Activated T-cell treated with anti-CD3 and anti-CD28 coated beads, Interleukin-2, amount 50 U/mL, for 72 hours (primary cell): ENCODE measurements at regions not wholly inside any gene's neighbourhood (a gene's known extent, or its start where the extent isn't known, plus 50 kb on each side); places are given as distances from the start of the nearest gene placed in this dataset.
"Not testable (repeated sequence)": the region's sequence is repeated elsewhere in the genome, so short reads cannot be mapped to it uniquely, and the experiment has no call there.

Experiments used
- ATAC-seq, 2 donors: fragments of 150-1000 bp; cut with Tn5 transposase; replicated peaks in 1 of 2; 2 replicates each; pipeline ENCODE4 v1.10.0; 2021; ENCODE audit warnings: moderate library complexity in 2 of 2, mild to moderate bottlenecking in 1 of 2
- DNase-seq, 2 donors: peaks; one replicate each; pipeline ENCODE4 v3.0.0; 2021 to 2022; ENCODE audit warnings: mixed read lengths in 1 of 2
- H3K27ac Mint-ChIP-seq: one replicate; pipeline ENCODE4 v1.8.0; 2022; ENCODE audit warnings: mild to moderate bottlenecking, moderate library complexity, mixed read lengths
- H3K27me3 Mint-ChIP-seq: one replicate; pipeline ENCODE4 v1.8.0; 2022; ENCODE audit warnings: low read depth, mixed read lengths
- H3K36me3 Mint-ChIP-seq, 2 donors: one replicate each; pipeline ENCODE4 v1.8.0; 2022; ENCODE audit warnings: mixed read lengths in 2 of 2, mild to moderate bottlenecking in 1 of 2; ENCODE audit not compliant: insufficient read depth in 2 of 2
- H3K4me1 Mint-ChIP-seq: one replicate; pipeline ENCODE4 v1.8.0; 2022; ENCODE audit warnings: low read depth, mixed read lengths
- H3K4me3 Mint-ChIP-seq, 2 donors: one replicate each; pipeline ENCODE4 v1.8.0; 2022; ENCODE audit warnings: mild to moderate bottlenecking in 2 of 2, mixed read lengths in 2 of 2, moderate library complexity in 2 of 2
- H3K9me3 Mint-ChIP-seq, 2 donors: one replicate each; pipeline ENCODE4 v1.8.0; 2022; ENCODE audit warnings: mixed read lengths in 2 of 2

DNA sequence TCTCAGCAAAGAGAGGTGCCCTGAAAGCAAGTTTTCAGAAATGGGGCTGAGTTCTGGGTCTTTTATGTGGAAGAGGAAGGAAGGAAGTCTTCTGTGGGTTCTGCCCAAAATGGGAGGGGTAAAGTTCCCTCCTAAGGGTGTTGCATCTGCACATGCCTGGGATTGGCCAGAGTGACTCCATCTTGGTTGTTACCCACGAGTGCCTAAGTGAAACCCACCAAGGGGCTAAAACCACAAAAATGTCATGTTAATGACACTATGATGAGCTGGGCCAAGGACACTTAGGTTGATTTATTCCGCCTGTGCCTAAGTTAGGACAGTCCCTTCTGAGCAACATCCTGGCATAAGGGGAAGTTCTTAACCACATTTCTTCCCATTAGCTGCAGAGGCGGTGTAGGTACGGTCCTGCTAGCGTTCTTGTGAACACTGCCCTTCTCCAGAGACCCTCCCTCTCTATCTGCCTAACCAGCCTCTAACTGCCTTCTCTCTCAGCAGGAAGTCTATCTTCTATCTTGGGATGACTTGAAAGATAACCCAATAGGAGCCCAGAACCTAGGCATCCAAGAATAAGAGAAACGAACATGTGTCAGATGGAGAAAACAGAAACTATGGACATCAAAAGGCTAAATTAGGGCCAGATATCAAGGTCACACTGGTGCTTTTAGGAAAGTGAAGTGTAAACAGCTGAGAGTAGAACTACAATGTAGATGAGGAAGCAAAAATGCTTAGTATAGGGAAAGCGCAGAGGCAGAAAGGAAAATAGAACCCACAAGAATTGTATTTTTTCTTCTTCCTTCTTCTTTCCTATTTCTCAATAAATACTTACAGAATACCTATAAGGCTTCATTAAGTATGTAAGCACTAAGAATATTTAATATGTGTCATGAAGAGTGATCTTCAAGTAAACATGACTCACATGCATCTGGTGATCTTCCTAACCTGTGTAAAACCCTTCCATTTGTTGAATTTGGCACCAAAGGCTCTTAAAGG is 104.2 kb upstream of the AMN1 start:
- H3K4me1 Mint-ChIP-seq: peaks cover 20% of the 10 kb centered on the region
- no peaks in the 10 kb centered on the region for H3K27me3 Mint-ChIP-seq
- H3K4me3 Mint-ChIP-seq: peak overlapping the region; percentile 2 to 47
- peaks cover 11% of the 10 kb centered on the region in 2 donors for H3K9me3 Mint-ChIP-seq
- peaks cover 19 to 23% of the 10 kb centered on the region in 2 donors for H3K36me3 Mint-ChIP-seq
- peak overlapping the region; percentile 73 for H3K27ac Mint-ChIP-seq
- DNase-seq: peak; percentile 5 to 12
- peak; percentile 58 to 78 for ATAC-seq

DNA sequence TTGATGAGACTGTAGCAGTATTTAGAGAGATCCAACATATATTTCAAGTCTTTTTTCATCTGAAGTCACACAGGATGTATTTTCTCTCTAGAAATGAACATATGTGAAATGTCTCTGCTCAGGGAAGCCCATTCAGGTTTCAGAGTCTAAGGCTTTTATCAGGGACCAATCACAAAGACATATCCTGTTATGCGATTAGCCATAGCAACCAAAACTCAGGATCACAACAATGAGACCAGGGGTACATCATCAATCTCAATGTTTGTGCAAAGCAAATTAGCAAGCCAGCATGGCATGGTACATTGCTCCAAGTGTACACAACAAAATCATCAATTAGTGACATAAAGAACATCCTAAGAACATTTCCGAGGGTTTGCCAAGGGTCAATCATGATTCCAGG is 99.2 kb upstream of the AMN1 start:
- ATAC-seq: peak; percentile 58 to 66
- Mint-ChIP-seq H3K27me3 (no peaks in the 10 kb centered on the region), H3K27ac (no peak overlapping the region), H3K4me1 (peaks cover 18% of the 10 kb centered on the region), H3K4me3 (peak overlapping the region in 1 of 2 donors; percentile 16), H3K9me3 (peaks cover 18 to 21% of the 10 kb centered on the region in 2 donors), H3K36me3 (peaks cover 25 to 34% of the 10 kb centered on the region in 2 donors)
- no peak for DNase-seq

DNA sequence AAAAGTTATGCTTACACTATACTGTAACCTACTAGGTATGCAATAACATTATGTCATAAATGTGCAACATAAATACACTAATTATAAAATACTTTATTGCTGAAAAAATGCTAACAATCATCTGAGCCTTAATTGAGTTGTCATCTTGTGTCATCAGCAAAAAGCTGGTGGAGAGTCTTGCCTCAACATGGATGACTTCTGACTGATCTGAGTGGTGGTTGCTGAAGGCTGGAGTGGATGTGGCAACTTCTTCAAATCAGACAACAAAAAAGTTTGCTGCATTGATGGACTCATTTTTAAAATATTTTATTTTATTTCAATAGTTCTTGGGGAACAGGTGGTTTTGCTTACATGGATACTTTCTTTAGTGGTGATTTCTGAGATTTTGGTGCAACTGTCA is 93.9 kb upstream of the AMN1 start:
- ATAC-seq (no peak), DNase-seq (no peak)
- H3K36me3 Mint-ChIP-seq: peaks cover 10 to 15% of the 10 kb centered on the region in 2 donors
- no peak overlapping the region for H3K4me3 Mint-ChIP-seq
- peaks cover 7% of the 10 kb centered on the region for H3K4me1 Mint-ChIP-seq
- H3K27ac Mint-ChIP-seq: no peak overlapping the region
- H3K9me3 Mint-ChIP-seq: peaks cover 9% of the 10 kb centered on the region in 2 donors
- H3K27me3 Mint-ChIP-seq: no peaks in the 10 kb centered on the region

DNA sequence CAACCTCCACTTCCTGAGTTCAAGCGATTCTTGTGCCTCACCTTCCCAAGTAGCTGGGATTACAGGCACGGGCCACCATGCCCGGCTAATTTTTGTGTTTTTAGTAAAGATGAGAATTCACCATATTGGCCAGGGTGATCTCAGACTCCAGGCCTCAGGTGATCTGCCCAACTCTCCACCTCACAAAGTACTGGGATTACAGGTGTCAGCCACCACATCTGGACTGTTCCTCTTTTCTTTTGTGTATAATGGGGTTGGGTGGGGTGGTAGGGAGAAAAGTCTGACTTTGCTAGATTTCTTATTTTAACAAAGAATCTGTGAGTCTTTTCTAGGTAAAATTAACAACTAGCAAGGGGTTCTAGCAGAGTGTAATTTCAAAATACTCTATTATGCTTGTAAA is 92.7 kb upstream of the AMN1 start:
- no peaks in the 10 kb centered on the region for H3K27me3 Mint-ChIP-seq
- no peak overlapping the region for H3K4me3 Mint-ChIP-seq
- ATAC-seq (no peak), DNase-seq (no peak)
- H3K9me3 Mint-ChIP-seq: peaks cover 7 to 9% of the 10 kb centered on the region in 2 donors
- H3K27ac Mint-ChIP-seq: no peak overlapping the region
- H3K36me3 Mint-ChIP-seq: peaks cover 10 to 12% of the 10 kb centered on the region in 2 donors
- peaks cover 4% of the 10 kb centered on the region for H3K4me1 Mint-ChIP-seq

DNA sequence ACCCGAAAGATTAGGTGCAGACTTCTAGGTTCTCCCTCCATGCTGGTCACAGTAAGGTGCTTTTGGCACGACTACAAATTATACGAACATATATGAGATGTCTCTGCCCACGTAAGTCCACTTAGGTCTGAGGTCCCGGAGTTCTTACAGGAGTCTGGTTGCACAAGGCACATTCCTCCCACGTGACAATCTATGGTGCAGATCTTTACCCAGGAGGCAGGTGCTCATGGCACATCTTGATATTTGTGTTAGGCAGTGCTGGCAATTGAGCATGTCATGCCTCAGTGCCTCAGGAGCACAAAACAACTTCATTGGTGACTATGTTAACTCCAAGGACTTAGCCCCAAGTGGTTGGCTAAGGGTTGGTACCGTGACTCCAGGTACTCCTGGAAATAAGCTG is 92.0 kb upstream of the AMN1 start:
- no peak for DNase-seq
- H3K27ac Mint-ChIP-seq: no peak overlapping the region
- peaks cover 4% of the 10 kb centered on the region for H3K4me1 Mint-ChIP-seq
- H3K9me3 Mint-ChIP-seq: peaks cover 5 to 7% of the 10 kb centered on the region in 2 donors
- peaks cover 7 to 9% of the 10 kb centered on the region in 2 donors for H3K36me3 Mint-ChIP-seq
- ATAC-seq: no peak
- H3K27me3 Mint-ChIP-seq: no peaks in the 10 kb centered on the region
- H3K4me3 Mint-ChIP-seq: no peak overlapping the region

DNA sequence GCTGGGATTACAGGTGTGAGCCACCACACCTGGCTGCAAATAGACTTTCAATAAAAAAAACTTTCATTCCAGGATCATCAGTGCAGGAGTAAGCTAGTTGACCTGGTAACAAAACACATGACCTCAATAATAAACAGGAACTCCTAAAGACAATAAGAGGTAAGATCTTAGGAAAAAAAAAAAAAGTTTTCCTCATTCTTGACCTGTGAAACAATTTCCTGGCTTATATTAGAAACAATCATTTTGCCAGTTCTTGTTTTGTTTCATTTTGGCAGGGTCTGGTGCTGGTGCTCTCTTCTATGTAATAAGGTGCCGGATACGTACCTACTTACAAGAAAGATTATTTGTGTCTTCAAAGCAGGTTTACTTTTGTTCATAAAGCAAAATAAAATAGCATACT is 90.6 kb upstream of the AMN1 start:
- H3K4me1 Mint-ChIP-seq: peaks cover 4% of the 10 kb centered on the region
- H3K9me3 Mint-ChIP-seq: peaks cover 2 to 3% of the 10 kb centered on the region in 2 donors
- DNase-seq (no peak), ATAC-seq (no peak)
- no peak overlapping the region for H3K4me3 Mint-ChIP-seq
- no peaks in the 10 kb centered on the region for H3K27me3 Mint-ChIP-seq
- no peaks in the 10 kb centered on the region for H3K36me3 Mint-ChIP-seq
- H3K27ac Mint-ChIP-seq: no peak overlapping the region

DNA sequence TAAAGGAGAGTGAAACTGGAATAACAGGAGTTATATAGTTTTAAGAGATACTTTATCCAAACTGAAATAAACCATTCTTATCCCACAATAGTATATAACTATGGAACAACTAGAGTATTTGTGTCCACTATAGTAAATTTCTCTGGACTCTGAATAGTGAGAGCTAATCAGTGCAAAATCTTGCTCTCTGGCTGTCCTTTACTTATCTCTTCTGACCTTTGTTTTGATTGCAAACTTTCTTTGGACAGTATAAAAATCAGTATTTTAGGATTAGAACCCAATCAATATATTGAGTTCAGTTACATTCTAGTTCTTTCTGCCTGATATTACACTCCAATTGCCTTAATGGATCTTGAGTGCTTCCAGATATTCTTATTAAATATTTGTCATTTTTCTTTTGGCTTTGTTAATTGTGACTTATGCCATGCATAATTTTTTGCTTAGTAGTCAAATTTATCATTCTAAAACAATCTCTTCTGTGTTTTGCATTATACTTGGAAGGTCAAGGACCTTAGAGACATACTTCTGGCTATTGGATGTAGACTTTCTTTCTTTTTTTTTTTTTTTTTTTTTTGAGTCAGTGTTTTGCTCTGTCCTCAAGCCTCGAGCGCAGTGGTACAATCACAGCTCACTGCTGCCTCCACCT is 89.9 kb upstream of the AMN1 start:
- Mint-ChIP-seq H3K27me3 (no peaks in the 10 kb centered on the region), H3K36me3 (no peaks in the 10 kb centered on the region), H3K27ac (no peak overlapping the region), H3K9me3 (peaks cover under 1 to 1% of the 10 kb centered on the region in 2 donors), H3K4me3 (no peak overlapping the region), H3K4me1 (peaks cover 4% of the 10 kb centered on the region)
- DNase-seq (no peak), ATAC-seq (no peak)

DNA sequence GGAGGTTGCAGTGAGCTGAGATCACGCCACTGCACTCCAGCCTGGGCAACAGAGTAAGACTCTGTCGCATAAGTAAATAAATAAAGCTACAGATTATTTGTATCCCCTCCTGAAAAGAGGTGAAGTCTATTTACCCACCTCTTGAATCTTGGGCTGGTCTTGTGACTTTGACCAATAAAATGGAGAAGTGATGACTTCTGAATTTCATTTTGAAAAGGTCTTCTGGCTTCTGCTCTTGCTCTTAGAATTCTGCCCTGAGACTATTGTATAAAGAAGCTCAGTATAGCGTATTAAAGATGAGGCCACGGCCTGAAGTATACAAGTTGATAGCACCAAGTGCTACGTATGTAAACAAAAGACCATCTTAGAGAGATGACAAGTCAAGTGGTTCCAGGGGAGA is 88.3 kb upstream of the AMN1 start:
- H3K36me3 Mint-ChIP-seq: no peaks in the 10 kb centered on the region
- peaks cover 14% of the 10 kb centered on the region for H3K4me1 Mint-ChIP-seq
- no peak overlapping the region for H3K27ac Mint-ChIP-seq
- ATAC-seq: no peak
- H3K27me3 Mint-ChIP-seq: no peaks in the 10 kb centered on the region
- no peak for DNase-seq
- H3K9me3 Mint-ChIP-seq: no peaks in the 10 kb centered on the region
- H3K4me3 Mint-ChIP-seq: no peak overlapping the region

DNA sequence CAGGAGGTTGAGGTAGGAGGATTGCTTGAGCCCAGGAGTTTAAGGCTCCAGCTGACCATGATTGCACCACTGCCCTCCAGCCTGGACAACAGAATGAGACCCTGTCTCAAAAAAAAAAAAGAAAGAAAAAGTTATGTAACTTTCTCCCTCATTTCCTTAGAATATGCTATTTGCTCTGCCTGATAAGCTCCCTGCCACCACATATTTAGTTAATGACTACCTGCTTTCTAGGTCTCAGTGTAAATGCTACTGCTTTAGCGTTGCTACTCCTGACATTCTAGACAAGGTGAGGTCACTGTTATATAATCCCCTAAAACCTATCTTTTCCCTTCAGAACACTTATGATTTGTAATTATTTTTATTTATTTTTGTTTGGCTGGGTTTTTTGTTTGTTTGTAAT is 86.3 kb upstream of the AMN1 start:
- Mint-ChIP-seq H3K27ac (no peak overlapping the region), H3K36me3 (peaks cover 0 to 1% of the 10 kb centered on the region in 2 donors), H3K27me3 (no peaks in the 10 kb centered on the region), H3K9me3 (no peaks in the 10 kb centered on the region), H3K4me1 (peaks cover 22% of the 10 kb centered on the region), H3K4me3 (no peak overlapping the region)
- ATAC-seq: no peak
- DNase-seq: no peak

DNA sequence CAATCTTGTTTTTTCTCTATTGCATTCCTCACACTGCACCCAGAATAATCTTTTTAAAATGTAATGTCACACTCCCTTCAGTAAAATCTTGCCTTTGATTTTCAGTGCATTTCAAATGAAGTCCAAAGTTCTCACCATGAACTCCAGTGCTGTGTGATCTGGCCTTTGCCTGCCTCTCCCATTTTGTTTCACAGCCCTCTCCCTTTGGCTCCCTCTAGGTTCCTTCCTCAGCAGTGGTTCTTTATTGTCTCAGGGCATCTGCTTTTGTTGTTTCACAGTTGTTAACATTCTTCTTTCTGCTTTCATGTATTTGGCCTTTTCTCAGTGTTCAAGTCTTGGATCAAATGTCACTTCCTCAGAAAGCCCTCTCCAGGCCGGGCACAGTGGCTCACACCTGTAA is 84.5 kb upstream of the AMN1 start:
- no peak for DNase-seq
- Mint-ChIP-seq H3K4me3 (no peak overlapping the region), H3K36me3 (peaks cover 0 to 1% of the 10 kb centered on the region in 2 donors), H3K27me3 (no peaks in the 10 kb centered on the region), H3K9me3 (no peaks in the 10 kb centered on the region), H3K4me1 (peaks cover 25% of the 10 kb centered on the region), H3K27ac (no peak overlapping the region)
- no peak for ATAC-seq

DNA sequence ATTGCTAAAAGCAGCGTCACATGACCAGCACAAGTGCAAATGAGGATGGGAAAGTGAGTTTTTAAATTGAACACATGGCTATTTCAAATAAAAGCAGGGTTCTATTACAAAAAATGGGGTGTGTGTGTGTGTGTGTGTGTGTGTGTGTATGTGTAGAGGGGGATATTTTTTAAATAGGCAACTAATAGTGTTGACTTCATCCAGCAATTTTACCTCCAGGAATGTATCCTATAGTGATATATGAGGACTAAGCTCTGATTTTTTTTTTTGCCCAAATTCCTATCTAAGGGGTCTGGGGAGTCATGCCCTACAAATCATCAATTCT is 78.9 kb upstream of the AMN1 start:
- peak overlapping the region; percentile 66 for H3K27ac Mint-ChIP-seq
- H3K36me3 Mint-ChIP-seq: peaks cover 3 to 5% of the 10 kb centered on the region in 2 donors
- H3K4me1 Mint-ChIP-seq: peaks cover 52% of the 10 kb centered on the region
- DNase-seq (no peak), ATAC-seq (no peak)
- H3K9me3 Mint-ChIP-seq: peaks cover 0 to 3% of the 10 kb centered on the region in 2 donors
- peak overlapping the region; percentile 74 to 81 for H3K4me3 Mint-ChIP-seq
- H3K27me3 Mint-ChIP-seq: no peaks in the 10 kb centered on the region

DNA sequence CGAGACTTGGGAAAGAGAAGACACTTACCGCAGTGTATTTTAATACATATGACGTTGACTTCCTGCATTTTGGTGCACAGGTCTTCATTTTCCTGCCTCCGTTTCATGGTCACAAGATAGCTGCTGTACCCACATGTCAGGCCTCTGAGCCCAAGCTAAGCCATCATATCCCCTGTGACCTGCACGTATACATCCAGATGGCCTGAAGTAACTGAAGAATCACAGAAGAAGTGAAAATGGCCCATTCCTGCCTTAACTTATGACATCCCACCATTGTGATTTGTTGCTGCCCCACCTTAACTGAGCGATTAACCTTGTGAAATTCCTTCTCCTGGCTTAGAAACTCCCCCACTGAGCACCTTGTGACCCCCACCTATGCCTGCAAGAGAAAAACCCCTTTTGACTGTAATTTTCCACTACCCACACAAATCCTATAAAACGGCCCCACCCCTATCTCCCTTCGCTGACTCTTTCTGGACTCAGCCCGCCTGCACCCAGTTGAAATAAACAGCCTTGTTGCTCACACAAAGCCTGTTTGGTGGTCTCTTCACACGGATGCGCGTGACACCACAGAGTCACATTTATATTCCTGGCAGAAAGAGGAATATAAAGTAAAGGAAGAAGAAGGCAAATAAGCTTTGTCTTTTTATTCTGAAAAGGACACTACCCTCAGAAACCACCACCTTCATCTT is 78.4 kb upstream of the AMN1 start:
- Mint-ChIP-seq H3K4me3 (peak overlapping the region; percentile 74 to 81), H3K4me1 (peaks cover 56% of the 10 kb centered on the region), H3K27ac (peak overlapping the region; percentile 66)
- not testable (repeated sequence) for H3K36me3 Mint-ChIP-seq, H3K9me3 Mint-ChIP-seq, H3K27me3 Mint-ChIP-seq
- DNase-seq (peak; percentile 29 to 38), ATAC-seq (peak in 1 of 2 donors; percentile 21)

DNA sequence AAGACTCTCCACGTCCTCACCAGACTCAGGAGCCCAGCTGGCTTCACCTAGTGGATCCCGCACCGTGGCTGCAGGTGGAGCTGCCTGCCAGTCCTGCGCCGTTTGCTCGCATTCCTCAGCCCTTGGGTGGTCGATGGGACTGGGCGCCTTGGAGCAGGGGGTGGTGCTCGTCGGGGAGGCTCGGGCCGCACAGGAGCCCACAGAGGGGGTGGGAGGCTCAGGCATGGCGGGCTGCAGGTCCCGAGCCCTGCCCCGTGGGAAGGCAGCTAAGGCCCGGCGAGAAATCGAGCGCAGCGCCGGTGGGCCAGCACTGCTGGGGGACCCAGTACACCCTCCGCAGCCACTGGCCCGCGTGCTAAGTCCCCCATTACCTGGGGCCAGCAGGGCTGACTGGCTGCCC is 76.9 kb upstream of the AMN1 start:
- not testable (repeated sequence) for DNase-seq, H3K9me3 Mint-ChIP-seq, ATAC-seq, H3K4me3 Mint-ChIP-seq, H3K27me3 Mint-ChIP-seq, H3K27ac Mint-ChIP-seq, H3K36me3 Mint-ChIP-seq
- peaks cover 48% of the 10 kb centered on the region for H3K4me1 Mint-ChIP-seq
